MG63 (cell line): ENCODE measurements at regions not wholly inside any gene's neighbourhood (a gene's known extent, or its start where the extent isn't known, plus 50 kb on each side); places are given as distances from the start of the nearest gene placed in this dataset.
"Not testable (repeated sequence)": the region's sequence is repeated elsewhere in the genome, so short reads cannot be mapped to it uniquely, and the experiment has no call there.

Experiments
- DNase-seq: peaks from one replicate; pipeline ENCODE4 v3.0.0-alpha.2; 2020
- H3K27me3 ChIP-seq: fragments of 250-450 bp; sonication (Bioruptor Pico); 2 replicates; pipeline ENCODE4 v1.5.1; 2020; ENCODE audit warnings: mild to moderate bottlenecking, moderate library complexity
- H3K36me3 ChIP-seq: fragments of 250-450 bp; sonication (Bioruptor Pico); 2 replicates; pipeline ENCODE4 v1.5.1; 2020; ENCODE audit warnings: mild to moderate bottlenecking, moderate library complexity
- H3K4me3 ChIP-seq: fragments of 250-450 bp; sonication (Bioruptor Pico); 2 replicates; pipeline ENCODE4 v1.5.1; 2020; ENCODE audit warnings: mild to moderate bottlenecking, moderate library complexity
- H3K9me3 ChIP-seq: fragments of 250-450 bp; sonication (Bioruptor Pico); 2 replicates; pipeline ENCODE4 v1.5.1; 2020; ENCODE audit warnings: mild to moderate bottlenecking, moderate library complexity

DNA sequence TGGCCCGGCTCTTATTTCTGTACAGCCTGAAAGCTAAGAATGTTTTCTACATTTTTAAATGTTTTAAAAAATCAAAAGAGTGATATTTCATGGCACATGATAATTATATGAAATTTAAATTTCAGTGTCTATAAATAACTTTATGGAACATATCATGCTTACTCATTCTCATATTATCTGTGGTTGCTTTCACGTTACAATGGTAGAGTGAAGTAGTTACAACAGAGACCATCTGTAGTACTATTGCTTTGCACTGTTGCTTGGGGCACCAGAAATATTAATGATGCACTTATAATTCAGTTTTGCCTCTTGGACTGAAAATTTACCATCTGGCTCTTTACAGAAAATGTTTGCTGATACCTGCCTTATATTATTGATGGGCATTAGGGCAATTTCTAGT, 481.6 kb downstream of the PLPP3 start:
- H3K9me3 ChIP-seq, result no peaks in the 10 kb centered on the region
- DNase-seq, result no peak

DNA sequence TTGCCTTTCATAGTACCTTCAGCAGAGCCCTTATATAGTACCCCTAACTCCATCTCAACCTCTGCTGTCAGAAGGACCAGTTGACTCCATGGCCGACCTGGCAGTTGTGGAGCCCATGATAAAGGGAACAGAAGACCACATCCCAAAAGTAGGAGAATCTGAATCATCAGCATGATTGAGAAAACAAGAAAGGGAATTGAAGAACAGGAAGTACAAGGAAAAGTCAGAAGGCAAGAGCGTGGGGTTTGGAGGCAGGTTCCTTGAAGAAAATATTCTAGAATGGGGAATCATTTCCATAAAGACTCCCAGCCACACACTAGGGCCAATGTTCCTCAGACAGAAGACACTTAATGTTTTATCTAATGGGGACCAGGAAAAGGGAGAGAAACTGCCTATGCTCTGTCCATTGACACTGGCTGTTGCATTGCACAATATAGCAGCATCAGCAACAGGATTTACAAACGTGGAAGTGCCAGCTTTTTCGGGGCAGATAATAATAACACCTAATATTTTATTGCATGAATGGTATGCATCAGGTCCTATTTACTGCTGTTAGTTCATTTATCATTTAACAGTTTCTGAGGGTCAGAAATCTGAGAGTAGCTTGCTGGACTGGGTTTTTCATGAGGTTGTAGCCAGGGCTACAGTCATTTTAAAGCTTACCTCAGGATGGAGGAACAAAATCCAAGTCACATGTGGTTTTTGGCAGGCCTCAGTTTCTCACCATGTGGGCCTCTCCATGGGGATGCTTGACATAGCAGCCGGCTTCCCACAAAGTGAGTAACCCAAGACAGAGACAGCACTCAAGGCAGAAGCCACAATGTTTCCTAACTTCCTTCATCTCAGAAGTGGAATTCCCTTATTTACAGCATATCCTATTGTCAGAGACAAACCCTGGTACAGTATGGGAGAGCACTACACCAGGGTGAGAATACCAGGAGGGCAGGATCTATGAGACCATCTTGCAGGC, 483.4 kb downstream of the PLPP3 start:
- no peaks in the 10 kb centered on the region for H3K36me3 ChIP-seq
- no peaks in the 10 kb centered on the region for H3K27me3 ChIP-seq
- DNase-seq, result peak; percentile 65
- no peaks in the 10 kb centered on the region for H3K9me3 ChIP-seq
- H3K4me3 ChIP-seq, result no peak overlapping the region

More for the DNA sequence above, 481.6 kb downstream of the PLPP3 start:
- no peaks in the 10 kb centered on the region for H3K36me3 ChIP-seq
- no peaks in the 10 kb centered on the region for H3K27me3 ChIP-seq
- no peak overlapping the region for H3K4me3 ChIP-seq

GRCh38 chr1:56094168-56094567, 485.2 kb downstream of the PLPP3 start:
- no peaks in the 10 kb centered on the region for H3K36me3 ChIP-seq
- DNase-seq, result no peak
- no peak overlapping the region for H3K4me3 ChIP-seq
- H3K9me3 ChIP-seq, result no peaks in the 10 kb centered on the region
- H3K27me3 ChIP-seq, result no peaks in the 10 kb centered on the region

GRCh38 chr1:56092684-56093570, 486.4 kb downstream of the PLPP3 start:
- H3K36me3 ChIP-seq, result no peaks in the 10 kb centered on the region
- no peak overlapping the region for H3K4me3 ChIP-seq
- DNase-seq, result no peak
- H3K27me3 ChIP-seq, result no peaks in the 10 kb centered on the region
- H3K9me3 ChIP-seq, result peaks cover 3% of the 10 kb centered on the region

- H3K36me3 ChIP-seq, DNase-seq, H3K4me3 ChIP-seq, H3K9me3 ChIP-seq, H3K27me3 ChIP-seq: not testable (repeated sequence)
Observed at GRCh38 chr1:56089826-56090225, 489.5 kb downstream of the PLPP3 start.

GRCh38 chr1:56084246-56084645, 495.1 kb downstream of the PLPP3 start:
- H3K36me3 ChIP-seq, result no peaks in the 10 kb centered on the region
- H3K4me3 ChIP-seq, result no peak overlapping the region
- H3K27me3 ChIP-seq, result no peaks in the 10 kb centered on the region
- DNase-seq, result no peak
- peaks cover 3% of the 10 kb centered on the region for H3K9me3 ChIP-seq

DNA sequence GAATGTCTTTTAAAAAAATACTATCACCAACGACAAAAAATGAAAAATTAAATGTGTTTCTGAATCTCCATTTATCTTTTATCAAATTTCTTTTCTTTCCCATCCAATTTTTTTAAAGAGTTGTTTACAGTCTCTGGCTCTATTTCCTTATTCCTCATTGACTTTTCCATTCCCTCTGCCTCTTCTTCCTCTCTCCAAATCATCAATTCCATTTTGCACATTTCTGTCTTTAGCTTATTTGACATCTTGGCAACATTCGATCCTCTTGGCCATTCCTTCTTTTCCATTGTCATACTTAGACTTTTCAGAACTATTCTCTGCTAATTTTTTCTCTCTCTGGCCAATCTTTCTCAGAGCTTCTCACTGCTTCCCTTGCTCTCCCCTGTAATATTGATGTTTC, 497.6 kb downstream of the PLPP3 start:
- Histone ChIP-seq H3K36me3 (no peaks in the 10 kb centered on the region), H3K4me3 (no peak overlapping the region), H3K9me3 (no peaks in the 10 kb centered on the region), H3K27me3 (no peaks in the 10 kb centered on the region)
- no peak for DNase-seq

DNA sequence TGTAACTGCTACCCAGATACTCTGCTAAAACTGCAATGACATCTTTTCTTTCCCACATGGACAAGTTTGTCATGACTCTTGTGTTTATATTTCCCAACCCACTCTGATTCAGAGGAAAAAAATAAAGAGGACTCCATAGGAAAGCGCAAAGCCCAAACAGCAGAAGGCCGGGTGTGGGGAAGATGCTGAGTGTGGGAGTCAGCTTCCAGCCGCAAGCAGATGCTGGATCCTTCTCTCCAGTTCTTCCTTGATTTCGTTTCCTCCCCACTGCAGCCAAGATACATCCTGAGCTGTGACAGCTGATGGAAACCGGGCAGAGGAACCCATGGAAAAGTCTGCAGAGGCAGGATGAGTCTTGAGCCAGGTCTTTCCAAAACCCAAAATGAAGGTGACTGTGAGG, 498.2 kb downstream of the PLPP3 start:
- H3K36me3 ChIP-seq, result no peaks in the 10 kb centered on the region
- DNase-seq, result no peak
- H3K4me3 ChIP-seq, result no peak overlapping the region
- H3K27me3 ChIP-seq, result no peaks in the 10 kb centered on the region
- no peaks in the 10 kb centered on the region for H3K9me3 ChIP-seq

GRCh38 chr1:56080123-56080522, 499.2 kb downstream of the PLPP3 start:
- H3K36me3 ChIP-seq, result no peaks in the 10 kb centered on the region
- H3K27me3 ChIP-seq, result no peaks in the 10 kb centered on the region
- DNase-seq, result no peak
- no peak overlapping the region for H3K4me3 ChIP-seq
- no peaks in the 10 kb centered on the region for H3K9me3 ChIP-seq

DNA sequence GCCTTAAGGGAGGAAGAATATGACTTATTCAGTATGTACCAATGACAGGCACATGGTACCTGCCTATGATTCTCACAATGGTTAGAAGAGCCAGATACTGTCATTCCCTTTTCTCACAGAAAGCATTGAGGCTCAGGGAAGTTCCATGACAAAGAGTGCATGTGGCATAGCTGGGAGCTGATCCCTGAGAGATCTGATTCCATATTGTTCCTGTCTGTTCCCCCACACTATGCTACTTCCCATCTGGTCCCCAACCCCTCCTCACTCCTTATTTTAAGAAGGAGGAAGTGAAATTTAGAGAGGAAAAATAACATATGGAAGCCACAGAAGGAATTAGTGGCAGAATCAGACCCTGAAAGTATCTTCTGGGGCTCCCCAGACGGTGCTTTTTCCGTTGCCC, 500.0 kb downstream of the PLPP3 start:
- no peaks in the 10 kb centered on the region for H3K27me3 ChIP-seq
- no peak for DNase-seq
- H3K9me3 ChIP-seq, result no peaks in the 10 kb centered on the region
- H3K36me3 ChIP-seq, result no peaks in the 10 kb centered on the region
- no peak overlapping the region for H3K4me3 ChIP-seq

- Histone ChIP-seq H3K36me3 (no peaks in the 10 kb centered on the region), H3K27me3 (no peaks in the 10 kb centered on the region), H3K9me3 (no peaks in the 10 kb centered on the region), H3K4me3 (no peak overlapping the region)
- no peak for DNase-seq
Observed at GRCh38 chr1:56077206-56077605, 502.2 kb downstream of the PLPP3 start.

DNA sequence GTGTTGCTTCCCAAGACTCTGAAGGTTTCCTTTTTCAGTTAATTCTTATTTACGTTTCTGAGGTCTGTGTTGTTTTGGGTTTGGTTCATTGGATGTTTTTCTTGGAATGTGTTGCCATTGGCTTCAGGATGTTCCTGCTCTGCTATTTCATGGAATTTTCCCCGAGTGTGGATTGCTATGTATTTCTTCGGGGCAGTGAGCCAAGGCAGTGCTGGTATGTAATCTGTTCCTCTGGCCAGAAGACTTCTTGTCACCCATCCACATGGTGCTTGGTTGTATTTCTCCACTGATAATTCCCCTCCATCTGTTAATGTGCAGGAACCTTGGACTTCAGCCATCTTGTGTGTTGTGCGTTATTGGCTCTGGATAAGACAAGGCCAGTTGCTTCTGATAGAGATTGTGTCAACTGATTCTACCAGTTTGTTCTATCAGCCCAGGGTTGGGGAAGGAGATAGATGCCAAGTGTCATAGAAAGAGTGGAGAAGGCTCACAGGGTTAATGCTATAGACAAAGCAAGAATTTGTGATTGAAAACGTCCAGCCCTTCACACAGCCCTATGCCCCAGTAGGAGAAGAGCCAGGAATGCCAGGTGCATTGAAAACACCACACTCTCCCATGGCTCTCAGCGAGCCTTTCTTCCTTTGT, 505.2 kb downstream of the PLPP3 start:
- no peak overlapping the region for H3K4me3 ChIP-seq
- H3K27me3 ChIP-seq, result no peaks in the 10 kb centered on the region
- no peaks in the 10 kb centered on the region for H3K36me3 ChIP-seq
- DNase-seq, result peak; percentile 92
- H3K9me3 ChIP-seq, result no peaks in the 10 kb centered on the region

DNA sequence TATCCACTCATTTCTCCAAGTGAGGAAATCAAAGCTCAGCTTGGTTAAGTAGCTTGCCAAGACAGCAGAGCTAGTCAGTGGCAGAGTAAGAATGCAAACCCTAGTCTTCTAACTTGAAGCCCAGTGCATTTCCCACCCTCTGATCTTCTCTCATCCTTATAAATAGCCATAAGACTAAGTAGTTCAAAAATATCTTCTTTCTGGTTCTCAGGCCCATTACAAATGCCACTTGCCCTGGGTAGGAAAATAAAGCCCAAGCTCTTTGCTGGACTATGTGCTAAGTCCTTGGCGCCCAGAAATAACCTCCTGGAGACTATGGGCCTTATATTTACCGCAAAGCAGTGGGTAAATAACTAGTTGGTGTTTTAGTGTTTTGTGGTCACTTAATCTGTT, 505.8 kb downstream of the PLPP3 start:
- no peaks in the 10 kb centered on the region for H3K36me3 ChIP-seq
- no peaks in the 10 kb centered on the region for H3K27me3 ChIP-seq
- DNase-seq, result peak; percentile 72
- no peak overlapping the region for H3K4me3 ChIP-seq
- no peaks in the 10 kb centered on the region for H3K9me3 ChIP-seq

DNA sequence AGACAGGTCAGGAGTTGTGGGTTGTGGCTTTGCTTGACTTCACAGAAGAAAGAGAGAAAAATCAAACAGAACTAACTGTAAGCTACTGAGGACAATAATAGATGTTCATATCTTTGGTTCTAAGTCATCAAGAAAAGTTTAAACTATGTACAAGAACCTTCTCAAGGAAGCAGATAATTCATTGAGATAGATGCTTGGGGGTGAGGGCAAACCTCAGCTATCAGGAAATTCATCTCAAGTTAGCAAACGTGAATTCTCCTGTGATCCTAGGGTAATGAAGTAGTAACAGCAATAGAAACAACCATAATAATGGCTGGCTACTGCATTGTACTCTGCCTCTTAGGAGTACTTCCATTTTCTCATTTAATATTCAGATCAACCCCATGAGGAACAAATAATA, 506.2 kb downstream of the PLPP3 start:
- H3K36me3 ChIP-seq, result no peaks in the 10 kb centered on the region
- no peak for DNase-seq
- no peak overlapping the region for H3K4me3 ChIP-seq
- H3K9me3 ChIP-seq, result no peaks in the 10 kb centered on the region
- no peaks in the 10 kb centered on the region for H3K27me3 ChIP-seq

DNA sequence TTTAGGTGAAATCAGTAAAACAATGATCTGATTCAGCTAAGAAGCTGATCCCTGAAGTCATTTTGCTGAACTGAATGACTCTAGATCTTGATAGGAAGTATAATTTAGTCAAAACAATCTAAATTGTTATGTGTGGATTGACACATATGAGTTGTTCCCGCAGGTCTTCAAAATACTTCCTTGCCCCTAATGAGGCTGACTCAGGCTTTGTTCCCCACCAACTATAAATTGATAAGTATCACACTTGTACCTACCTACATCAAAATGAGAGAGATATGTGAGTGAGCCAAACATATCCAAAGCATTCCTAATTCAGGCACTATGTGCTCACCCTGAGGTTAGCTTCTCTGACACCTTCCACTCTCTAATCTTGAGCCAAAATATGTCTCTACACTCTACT, 507.1 kb downstream of the PLPP3 start:
- no peak for DNase-seq
- Histone ChIP-seq H3K4me3 (no peak overlapping the region), H3K9me3 (no peaks in the 10 kb centered on the region), H3K27me3 (no peaks in the 10 kb centered on the region), H3K36me3 (no peaks in the 10 kb centered on the region)

DNA sequence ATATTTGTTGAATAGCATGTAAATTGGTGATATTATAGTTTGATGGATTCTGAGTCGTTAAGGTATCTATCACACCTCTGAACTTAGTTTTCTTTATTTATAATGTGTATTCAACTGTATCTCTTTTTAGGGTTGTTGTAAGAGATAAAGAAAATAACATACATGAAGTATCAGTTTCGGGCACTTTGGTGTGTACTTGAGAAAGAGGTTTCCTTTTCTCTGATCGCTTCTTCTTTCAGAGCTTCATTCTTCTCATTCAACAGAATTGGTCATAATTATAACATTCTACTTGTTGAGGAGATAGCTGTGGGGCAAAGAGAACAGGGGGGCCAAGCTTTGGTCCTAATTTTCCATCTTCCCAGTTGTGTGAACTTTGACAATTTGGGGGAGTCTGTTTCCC, 508.0 kb downstream of the PLPP3 start:
- Histone ChIP-seq H3K36me3 (no peaks in the 10 kb centered on the region), H3K4me3 (no peak overlapping the region), H3K27me3 (no peaks in the 10 kb centered on the region), H3K9me3 (no peaks in the 10 kb centered on the region)
- DNase-seq, result no peak

DNA sequence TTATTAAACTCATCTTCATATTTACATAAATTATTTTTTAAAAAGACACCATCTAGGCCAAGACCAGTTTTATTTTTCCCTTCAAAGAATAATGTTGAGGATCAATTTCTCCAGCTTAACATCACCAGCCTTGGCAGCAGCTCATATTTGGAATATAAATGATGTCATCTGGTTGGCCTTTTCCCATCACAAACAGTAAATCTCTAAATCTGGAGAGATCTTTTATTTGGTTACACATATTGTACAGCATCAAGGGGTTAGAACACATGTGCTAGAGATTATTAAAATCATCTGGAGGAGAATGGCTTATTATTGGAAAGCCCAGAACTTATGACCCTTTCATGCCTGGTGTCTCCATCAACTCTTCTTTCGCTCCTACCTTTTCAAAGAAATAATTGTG, 508.8 kb downstream of the PLPP3 start:
- no peak overlapping the region for H3K4me3 ChIP-seq
- peak; percentile 17 for DNase-seq
- no peaks in the 10 kb centered on the region for H3K9me3 ChIP-seq
- H3K36me3 ChIP-seq, result no peaks in the 10 kb centered on the region
- no peaks in the 10 kb centered on the region for H3K27me3 ChIP-seq
